Fibroblast of lung (primary cell): ENCODE measurements at regions not wholly inside any gene's neighbourhood (a gene's known extent, or its start where the extent isn't known, plus 50 kb on each side); places are given as distances from the start of the nearest gene placed in this dataset.

Experiments
- DNase-seq, 2 donors: peaks; one replicate each; pipeline versions ENCODE4 v3.0.0 to v3.0.0-alpha.2; 2010; ENCODE audit warnings: low read depth in 2 of 2
- H2AFZ ChIP-seq: 2 replicates; pipeline ENCODE4 v1.5.1; 2012; ENCODE audit warnings: low read length, control low read depth, inconsistent platforms
- H3K27ac ChIP-seq: 2 replicates; pipeline ENCODE4 v1.5.1; 2011; ENCODE audit warnings: low read length, control low read depth; ENCODE audit not compliant: insufficient read depth
- H3K27me3 ChIP-seq: 2 replicates; pipeline ENCODE4 v1.5.1; 2011; ENCODE audit warnings: mild to moderate bottlenecking, low read length; ENCODE audit not compliant: control insufficient read depth, insufficient read depth
- H3K36me3 ChIP-seq: 2 replicates; pipeline ENCODE4 v1.5.1; 2011; ENCODE audit warnings: low read length; ENCODE audit not compliant: control insufficient read depth, insufficient read depth
- H3K4me1 ChIP-seq: 2 replicates; pipeline ENCODE4 v1.5.1; 2011; ENCODE audit warnings: low read length; ENCODE audit not compliant: control insufficient read depth, insufficient read depth; ENCODE audit errors: extremely low read depth
- H3K4me2 ChIP-seq: 2 replicates; pipeline ENCODE4 v1.5.1; 2011; ENCODE audit warnings: low read length, control low read depth; ENCODE audit not compliant: insufficient read depth; ENCODE audit errors: extremely low read depth
- H3K4me3 ChIP-seq, 4 experiments: fragments of 200-600 bp in 1 of 4; sonication (generic) in 1 of 4; replicated peaks in 1 of 4; 2 replicates each; pipeline ENCODE4 v1.5.1; 2011 to 2016; ENCODE audit warnings: low read length in 4 of 4, low read depth in 3 of 4, mild to moderate bottlenecking in 3 of 4, control low read depth in 2 of 4, inconsistent platforms in 1 of 4, mixed read lengths in 1 of 4; ENCODE audit not compliant: insufficient read depth in 1 of 4; ENCODE audit errors: control extremely low read depth in 1 of 4
- H3K79me2 ChIP-seq: 2 replicates; pipeline ENCODE4 v1.5.1; 2012; ENCODE audit warnings: mild to moderate bottlenecking, low read length, inconsistent platforms; ENCODE audit not compliant: control insufficient read depth, insufficient read depth
- H3K9ac ChIP-seq: 2 replicates; pipeline ENCODE4 v1.5.1; 2011; ENCODE audit warnings: mild to moderate bottlenecking, low read length, control low read depth; ENCODE audit not compliant: insufficient read depth
- H3K9me3 ChIP-seq: 2 replicates; pipeline ENCODE4 v1.5.1; 2012; ENCODE audit warnings: low read depth, low read length; ENCODE audit not compliant: control insufficient read depth, insufficient read depth
- H4K20me1 ChIP-seq: 2 replicates; pipeline ENCODE4 v1.5.1; 2011; ENCODE audit warnings: low read length; ENCODE audit not compliant: control insufficient read depth, insufficient read depth; ENCODE audit errors: extremely low read depth
- EZH2 ChIP-seq: IDR thresholded peaks from 2 replicates; pipeline ENCODE4 v1.5.1; 2012; ENCODE audit warnings: low read length, control low read depth, mild to moderate bottlenecking; ENCODE audit errors: missing control alignments
- TF ChIP-seq, protein P1 (sequence below), 2 donors: IDR thresholded peaks in 1 of 2; conservative IDR thresholded peaks in 1 of 2; 1 replicate in 1 of 2; 2 replicates in 1 of 2; pipeline ENCODE4 v1.5.1; 2011 to 2012; ENCODE audit warnings: low read length in 2 of 2, control low read depth in 1 of 2, inconsistent platforms in 1 of 2, low read depth in 1 of 2, mild to moderate bottlenecking in 1 of 2

- DNase-seq: peak; percentile 59 to 88
- Histone ChIP-seq H3K4me1 (peaks cover 9% of the 10 kb centered on the region), H3K27ac (no peak overlapping the region), H3K4me3 (no peak overlapping the region), H2AFZ (no peak overlapping the region), H3K79me2 (no peaks in the 10 kb centered on the region), H4K20me1 (no peaks in the 10 kb centered on the region), H3K9ac (no peak overlapping the region), H3K4me2 (no peak overlapping the region), H3K9me3 (no peaks in the 10 kb centered on the region), H3K36me3 (no peaks in the 10 kb centered on the region), H3K27me3 (no peaks in the 10 kb centered on the region)
- TF ChIP-seq EZH2: no peak
- TF ChIP-seq, protein P1, sequence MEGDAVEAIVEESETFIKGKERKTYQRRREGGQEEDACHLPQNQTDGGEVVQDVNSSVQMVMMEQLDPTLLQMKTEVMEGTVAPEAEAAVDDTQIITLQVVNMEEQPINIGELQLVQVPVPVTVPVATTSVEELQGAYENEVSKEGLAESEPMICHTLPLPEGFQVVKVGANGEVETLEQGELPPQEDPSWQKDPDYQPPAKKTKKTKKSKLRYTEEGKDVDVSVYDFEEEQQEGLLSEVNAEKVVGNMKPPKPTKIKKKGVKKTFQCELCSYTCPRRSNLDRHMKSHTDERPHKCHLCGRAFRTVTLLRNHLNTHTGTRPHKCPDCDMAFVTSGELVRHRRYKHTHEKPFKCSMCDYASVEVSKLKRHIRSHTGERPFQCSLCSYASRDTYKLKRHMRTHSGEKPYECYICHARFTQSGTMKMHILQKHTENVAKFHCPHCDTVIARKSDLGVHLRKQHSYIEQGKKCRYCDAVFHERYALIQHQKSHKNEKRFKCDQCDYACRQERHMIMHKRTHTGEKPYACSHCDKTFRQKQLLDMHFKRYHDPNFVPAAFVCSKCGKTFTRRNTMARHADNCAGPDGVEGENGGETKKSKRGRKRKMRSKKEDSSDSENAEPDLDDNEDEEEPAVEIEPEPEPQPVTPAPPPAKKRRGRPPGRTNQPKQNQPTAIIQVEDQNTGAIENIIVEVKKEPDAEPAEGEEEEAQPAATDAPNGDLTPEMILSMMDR (conservative IDR thresholded peaks at IDR 0.05 in 1 of 2, IDR thresholded peaks at IDR 0.05 in 1 of 2; ENCODE audit: low read depth in 1 of 2, low read length in 2 of 2): peak; percentile 90 to 94
Observed at GRCh38 chr18:59823596-59824195, 76.1 kb upstream of the PMAIP1 start.

GRCh38 chr18:59822612-59823550 lies 76.9 kb upstream of the PMAIP1 start:
- H3K27ac ChIP-seq: no peak overlapping the region
- peaks cover 9% of the 10 kb centered on the region for H3K4me1 ChIP-seq
- no peaks in the 10 kb centered on the region for H3K9me3 ChIP-seq
- H4K20me1 ChIP-seq: no peaks in the 10 kb centered on the region
- H3K4me2 ChIP-seq: peak overlapping the region; percentile 7
- no peaks in the 10 kb centered on the region for H3K27me3 ChIP-seq
- TF ChIP-seq, protein P1 (conservative IDR thresholded peaks at IDR 0.05 in 1 of 2, IDR thresholded peaks at IDR 0.05 in 1 of 2; ENCODE audit: low read depth in 1 of 2, low read length in 2 of 2): no peak
- TF ChIP-seq EZH2: no peak
- no peaks in the 10 kb centered on the region for H3K79me2 ChIP-seq
- H3K9ac ChIP-seq: no peak overlapping the region
- H3K4me3 ChIP-seq: no peak overlapping the region
- H2AFZ ChIP-seq: no peak overlapping the region
- no peak for DNase-seq
- H3K36me3 ChIP-seq: no peaks in the 10 kb centered on the region

- H3K4me3 ChIP-seq: no peak overlapping the region
- no peaks in the 10 kb centered on the region for H3K36me3 ChIP-seq
- H3K9ac ChIP-seq: no peak overlapping the region
- no peaks in the 10 kb centered on the region for H3K27me3 ChIP-seq
- peak; percentile 10 to 45 for DNase-seq
- TF ChIP-seq EZH2: no peak
- TF ChIP-seq, protein P1 (conservative IDR thresholded peaks at IDR 0.05 in 1 of 2, IDR thresholded peaks at IDR 0.05 in 1 of 2; ENCODE audit: low read depth in 1 of 2, low read length in 2 of 2): no peak
- H3K4me1 ChIP-seq: peaks cover 9% of the 10 kb centered on the region
- no peaks in the 10 kb centered on the region for H4K20me1 ChIP-seq
- H3K79me2 ChIP-seq: no peaks in the 10 kb centered on the region
- no peak overlapping the region for H3K4me2 ChIP-seq
- H3K9me3 ChIP-seq: no peaks in the 10 kb centered on the region
- no peak overlapping the region for H3K27ac ChIP-seq
- no peak overlapping the region for H2AFZ ChIP-seq
Observed at GRCh38 chr18:59821983-59822382, 77.8 kb upstream of the PMAIP1 start.
